Heart right ventricle (tissue), 16 donors: ENCODE measurements at regions not wholly inside any gene's neighbourhood (a gene's known extent, or its start where the extent isn't known, plus 50 kb on each side); places are given as distances from the start of the nearest gene placed in this dataset.

ENCODE experiments used
- ATAC-seq, 8 donors: fragments of 200-7000 bp; cut with Tn5 transposase; one replicate each; pipeline ENCODE4 v1.9.1; 2020; ENCODE audit warnings: mild to moderate bottlenecking in 8 of 8, moderate library complexity in 8 of 8, moderate number of reproducible peaks in 1 of 8
- DNase-seq, 2 donors: peaks; one replicate each; pipeline ENCODE4 v3.0.0-alpha.2; 2020
- H3K27ac ChIP-seq, 10 donors: fragments of 200-600 bp; sonication (generic) in 2 of 10; one replicate each; pipeline versions ENCODE4 v1.5.0 to v1.8.0; 2020 to 2022; ENCODE audit warnings: mild to moderate bottlenecking in 3 of 10
- H3K27me3 ChIP-seq, 7 donors: fragments of 200-600 bp; one replicate each; pipeline ENCODE4 v1.8.0; 2021 to 2022; ENCODE audit warnings: mild to moderate bottlenecking in 2 of 7
- H3K36me3 ChIP-seq, 9 donors: fragments of 200-600 bp; sonication (generic) in 1 of 9; one replicate each; pipeline versions ENCODE4 v1.5.0 to v1.8.0; 2020 to 2022; ENCODE audit warnings: mild to moderate bottlenecking in 2 of 9
- H3K4me1 ChIP-seq, 9 donors: fragments of 200-600 bp; sonication (generic) in 1 of 9; one replicate each; pipeline versions ENCODE4 v1.5.0 to v1.8.0; 2020 to 2022; ENCODE audit warnings: mild to moderate bottlenecking in 4 of 9
- H3K4me3 ChIP-seq, 10 donors: fragments of 200-600 bp; sonication (generic) in 2 of 10; one replicate each; pipeline versions ENCODE4 v1.5.0 to v1.8.0; 2020 to 2022; ENCODE audit warnings: mild to moderate bottlenecking in 7 of 10, moderate library complexity in 2 of 10
- H3K9me3 ChIP-seq, 11 donors: fragments of 200-600 bp in 10 of 11; sonication (generic) in 2 of 11; one replicate each; pipeline versions ENCODE4 v1.5.0 to v1.8.0; 2013 to 2022; ENCODE audit warnings: mild to moderate bottlenecking in 2 of 11, control low read depth in 1 of 11, moderate library complexity in 1 of 11
- CTCF ChIP-seq, 9 donors: fragments of 200-600 bp; sonication (generic) in 2 of 9; IDR thresholded peaks; one replicate each; pipeline versions ENCODE4 v1.5.0 to v1.8.0; 2021 to 2022; ENCODE audit warnings: antibody characterized with exemption in 9 of 9, mild to moderate bottlenecking in 5 of 9, moderate library complexity in 1 of 9
- WGBS, 2 donors: extraction: QIAGEN DNeasy Blood & Tissue Kit; methylation state at CpG; one replicate each; pipeline ENCODE4 v1.1.7; 2013; ENCODE audit warnings: inconsistent platforms in 1 of 2; 5-methylcytosine and 5-hydroxymethylcytosine counted together
- intact Hi-C, 10 donors: fragments of 100-400 bp; cut with DNase I; formaldehyde crosslinking; loops; one replicate each; pipeline versions ENCODE4 v1.11.1 to v1.14.2; 2022
- donor health status: Arrhythmogenic right ventricular cardiomyopathy.
- donor health status: ischemic (EF 13 %, LVEDD 7.1; RV severe dilation, severe dysfunction).
- donor health status: healthy with polysubstance abuse.
- donor health status: DM: no; HTN: yes; CAD: no.
- donor health status: DM: no; HTN: no; CAD: no.
- donor health status: ischemic (EF 25% LVEDD 6.9; RV normal size, moderate dysfunction).
- donor health status: ischemic (EF 25% LVEDD 5.7; RV mildly dilated, moderate dysfunction).
- donor health status: healthy.
- donor health status: DM: yes; HTN: yes; CAD: no.
- donor health status: Ischemic cardiomyopathy.
- donor health status: ischemic (EF 35%, LVEDD 5.7; RV mildly dilated, moderate dysfunction).
- donor health status: nonischemic (EF 11% LVEDD 7.7; RV severe dilation, severe dysfunction).
- donor health status: DM: yes; HTN: yes; CAD: no.
- donor health status: PGD.
- donor health status: ischemic (EF 29% LVEDD 5.4; RV normal size, mild dysfunction).
- donor health status: nonischemic (EF 23%, LVEDD 6.1; RV moderate dilation, normal function).

DNA sequence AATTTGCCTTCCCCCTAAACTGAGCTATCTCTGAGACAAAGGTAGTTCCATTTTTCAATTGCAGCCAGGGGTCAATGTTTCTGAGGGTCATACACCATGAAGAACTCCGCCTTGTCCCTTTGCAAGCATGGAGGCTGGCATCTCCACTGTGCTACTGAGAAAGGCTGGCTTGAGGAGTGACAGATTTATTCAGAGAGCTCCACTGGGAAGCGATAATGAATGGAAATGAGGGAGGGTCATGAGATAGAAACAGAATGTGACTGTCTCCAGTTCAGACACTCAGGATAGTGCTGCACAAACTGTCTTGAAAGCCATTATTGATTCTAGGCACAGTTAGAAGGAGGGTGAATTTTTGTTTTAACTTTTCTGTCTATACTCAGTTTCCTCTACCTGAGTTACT lies 197.5 kb downstream of the ZNF326 start:
- H3K9me3 ChIP-seq, result no peaks in the 10 kb centered on the region
- ATAC-seq (peak in 1 of 8 donors; percentile 39), DNase-seq (no peak)
- TF ChIP-seq CTCF (IDR thresholded peaks at IDR 0.05), result no peak
- intact Hi-C loops, result no loop called here
- no peaks in the 10 kb centered on the region for H3K4me1 ChIP-seq
- no peak overlapping the region for H3K4me3 ChIP-seq
- WGBS, 2 donors, result 67% methylated on average over 2 of the region's 2 CpGs
- no peak overlapping the region for H3K27ac ChIP-seq
- peaks cover 0 to 2% (median 0%) of the 10 kb centered on the region in 7 donors for H3K27me3 ChIP-seq
- H3K36me3 ChIP-seq, result no peaks in the 10 kb centered on the region

DNA sequence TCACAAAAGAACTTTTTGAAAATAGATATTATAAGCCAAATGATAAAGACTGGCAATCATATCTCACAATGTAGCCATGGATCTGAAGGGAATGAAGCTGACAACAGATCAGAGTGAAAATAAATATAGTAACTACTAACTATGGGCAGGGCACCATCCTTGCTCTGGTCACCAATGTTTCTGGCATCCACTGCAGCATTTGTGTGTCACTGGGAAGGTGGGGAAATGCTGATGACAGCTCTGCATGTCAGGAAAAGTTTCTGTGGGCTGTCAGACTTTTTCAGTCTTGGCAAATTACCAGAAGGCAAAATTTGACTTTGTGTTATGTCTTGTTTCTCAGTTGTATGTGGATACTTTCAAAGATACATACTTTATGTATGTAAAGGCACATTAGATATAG lies 195.6 kb downstream of the ZNF326 start:
- peak in 5 of 8 donors; percentile 38 to 93 (median 88) for ATAC-seq
- H3K9me3 ChIP-seq, result no peaks in the 10 kb centered on the region
- H3K4me3 ChIP-seq, result no peak overlapping the region
- peak in 1 of 2 donors; percentile 40 for DNase-seq
- no peaks in the 10 kb centered on the region for H3K36me3 ChIP-seq
- no peak overlapping the region for H3K27ac ChIP-seq
- intact Hi-C loops, result no loop called here
- TF ChIP-seq CTCF (IDR thresholded peaks at IDR 0.05), result no peak
- no peaks in the 10 kb centered on the region for H3K4me1 ChIP-seq
- no peaks in the 10 kb centered on the region for H3K27me3 ChIP-seq

- no peak for TF ChIP-seq CTCF (IDR thresholded peaks at IDR 0.05)
- H3K36me3 ChIP-seq, result no peaks in the 10 kb centered on the region
- no peaks in the 10 kb centered on the region for H3K4me1 ChIP-seq
- H3K9me3 ChIP-seq, result peaks cover 0 to 2% (median 0%) of the 10 kb centered on the region in 11 donors
- DNase-seq (no peak), ATAC-seq (peak in 3 of 8 donors; percentile 41 to 72 (median 71))
- intact Hi-C loops, result no loop called here
- H3K27me3 ChIP-seq, result no peaks in the 10 kb centered on the region
- no peak overlapping the region for H3K27ac ChIP-seq
- no peak overlapping the region for H3K4me3 ChIP-seq
- 43 to 58% methylated on average over 4 of the region's 4 CpGs for WGBS, 2 donors
Observed at GRCh38 chr1:90189889-90190288, 195.0 kb downstream of the ZNF326 start.

DNA sequence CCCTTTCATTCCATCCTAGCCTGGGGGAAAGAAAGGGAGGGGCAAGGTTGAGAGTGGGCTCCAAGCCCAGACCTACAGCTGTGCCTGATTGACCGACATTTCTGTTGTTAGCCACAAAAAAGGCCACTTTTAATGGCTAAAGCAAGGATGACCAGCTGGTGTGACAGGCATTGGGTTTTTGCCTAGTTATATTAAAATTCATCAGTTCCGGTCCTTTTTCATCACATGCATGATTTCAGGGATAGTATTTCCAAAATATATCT lies 192.3 kb downstream of the ZNF326 start:
- intact Hi-C loops, result no loop called here
- Histone ChIP-seq H3K4me3 (no peak overlapping the region), H3K36me3 (no peaks in the 10 kb centered on the region), H3K27ac (no peak overlapping the region), H3K4me1 (no peaks in the 10 kb centered on the region), H3K9me3 (peaks cover 0 to 2% (median 0%) of the 10 kb centered on the region in 11 donors), H3K27me3 (no peaks in the 10 kb centered on the region)
- DNase-seq, result no peak
- no peak for ATAC-seq
- WGBS, 2 donors, result 60 to 71% methylated on average over 2 of the region's 2 CpGs
- TF ChIP-seq CTCF (IDR thresholded peaks at IDR 0.05), result no peak
